Osteoblast (primary cell): ENCODE measurements at regions not wholly inside any gene's neighbourhood (a gene's known extent, or its start where the extent isn't known, plus 50 kb on each side); places are given as distances from the start of the nearest gene placed in this dataset.
"Not testable (repeated sequence)": the region's sequence is repeated elsewhere in the genome, so short reads cannot be mapped to it uniquely, and the experiment has no call there.

Experiments
- DNase-seq: peaks from one replicate; pipeline ENCODE4 v3.0.0; 2011; ENCODE audit warnings: low spot score, mixed read lengths; ENCODE audit not compliant: insufficient read length; ENCODE audit errors: missing footprints
- H2AFZ ChIP-seq: 2 replicates; pipeline ENCODE4 v1.6.0; 2011; ENCODE audit warnings: mild to moderate bottlenecking, low read length
- H3K27ac ChIP-seq: 2 replicates; pipeline ENCODE4 v1.5.1; 2011; ENCODE audit warnings: mild to moderate bottlenecking, low read depth, low read length, moderate library complexity
- H3K27me3 ChIP-seq: 2 replicates; pipeline ENCODE4 v1.6.0; 2012; ENCODE audit warnings: mild to moderate bottlenecking, control low read depth, inconsistent platforms, low read length, moderate library complexity; ENCODE audit not compliant: insufficient read depth
- H3K36me3 ChIP-seq: 2 replicates; pipeline ENCODE4 v1.5.1; 2011; ENCODE audit warnings: mild to moderate bottlenecking, low read length, control low read depth, moderate library complexity; ENCODE audit not compliant: insufficient read depth
- H3K4me1 ChIP-seq: 2 replicates; pipeline ENCODE4 v1.5.1; 2011; ENCODE audit warnings: mild to moderate bottlenecking, low read length, control low read depth, moderate library complexity; ENCODE audit not compliant: insufficient read depth
- H3K4me2 ChIP-seq: 2 replicates; pipeline ENCODE4 v1.6.0; 2011; ENCODE audit warnings: mild to moderate bottlenecking, low read length; ENCODE audit not compliant: insufficient read depth
- H3K4me3 ChIP-seq: fragments of 200-600 bp; sonication (generic); 3 replicates; pipeline ENCODE4 v1.5.1; 2012; ENCODE audit warnings: mild to moderate bottlenecking, low read length, inconsistent platforms; ENCODE audit not compliant: insufficient read depth
- H3K79me2 ChIP-seq: 2 replicates; pipeline ENCODE4 v1.6.0; 2012; ENCODE audit warnings: mild to moderate bottlenecking, low read length, control low read depth, inconsistent platforms; ENCODE audit not compliant: insufficient read depth
- H3K9me3 ChIP-seq: 2 replicates; pipeline ENCODE4 v1.5.1; 2011; ENCODE audit warnings: low read depth, low read length, control low read depth
- H4K20me1 ChIP-seq: 2 replicates; pipeline ENCODE4 v1.6.0; 2012; ENCODE audit warnings: mild to moderate bottlenecking, low read length, control low read depth; ENCODE audit not compliant: insufficient read depth
- CTCF ChIP-seq: IDR thresholded peaks from 2 replicates; pipeline ENCODE4 v1.5.1; 2011; ENCODE audit warnings: mild to moderate bottlenecking, low read depth, low read length, moderate library complexity; ENCODE audit errors: extremely low read depth

DNA sequence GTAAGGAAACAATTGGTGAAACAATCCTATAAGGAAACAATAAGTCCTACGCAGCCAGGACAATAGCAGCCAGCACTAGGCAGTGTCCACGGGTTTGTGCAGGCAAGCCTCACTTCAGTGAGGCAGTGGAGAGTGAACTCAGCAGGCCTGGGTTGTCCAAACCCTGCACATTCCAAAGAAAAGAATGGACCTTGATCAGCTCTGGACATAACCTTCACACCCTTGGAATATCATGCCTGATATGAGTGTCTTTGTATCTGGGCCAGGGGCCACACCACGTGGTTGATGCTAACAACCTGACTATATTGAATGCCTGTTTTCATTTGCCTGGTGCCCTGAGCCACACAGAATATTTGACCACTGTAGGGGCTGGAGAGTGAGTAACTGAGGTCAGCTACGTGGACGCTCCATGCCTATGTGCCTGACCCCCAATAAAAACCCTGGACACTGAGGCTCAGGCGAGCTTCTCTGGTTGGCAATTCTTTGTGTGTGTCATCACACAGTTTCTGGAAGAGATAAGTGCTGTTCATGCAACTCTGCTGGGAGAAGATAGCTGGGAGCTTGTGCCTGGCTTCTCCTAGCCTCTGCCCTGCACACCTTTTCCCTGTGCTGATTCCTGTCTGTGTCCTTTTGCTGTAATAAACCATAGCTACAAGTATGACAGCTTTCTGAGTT is 81.4 kb upstream of the NCOR2 start:
- Histone ChIP-seq H3K4me2 (no peak overlapping the region), H3K4me3 (no peak overlapping the region), H3K79me2 (no peaks in the 10 kb centered on the region), H4K20me1 (no peaks in the 10 kb centered on the region), H3K4me1 (peaks cover 3% of the 10 kb centered on the region), H3K27ac (no peak overlapping the region), H2AFZ (no peak overlapping the region), H3K36me3 (no peaks in the 10 kb centered on the region), H3K9me3 (peaks cover 3% of the 10 kb centered on the region), H3K27me3 (no peaks in the 10 kb centered on the region)
- no peak for DNase-seq
- TF ChIP-seq CTCF: no peak

DNA sequence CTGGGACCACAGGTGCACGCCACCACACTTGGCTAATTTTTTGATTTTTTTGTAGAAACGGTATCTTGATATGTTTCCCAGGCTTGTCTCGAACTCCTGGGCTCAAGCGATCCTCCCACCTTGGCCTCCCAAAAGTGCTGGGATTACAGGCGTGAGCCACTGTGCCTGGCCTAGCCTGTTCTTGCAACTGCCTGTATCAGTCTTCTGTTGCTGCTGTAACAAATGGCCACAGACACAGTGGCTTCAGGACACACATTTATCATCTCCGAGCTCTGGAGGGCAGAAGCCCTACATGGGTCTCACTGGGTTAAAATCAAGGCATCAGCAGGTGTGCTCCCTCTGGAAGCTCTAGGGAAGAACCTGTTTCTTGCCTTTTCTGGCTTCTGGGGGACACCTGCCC is 79.9 kb upstream of the NCOR2 start:
- H2AFZ ChIP-seq: no peak overlapping the region
- DNase-seq: no peak
- peaks cover 3% of the 10 kb centered on the region for H3K9me3 ChIP-seq
- H3K4me1 ChIP-seq: no peaks in the 10 kb centered on the region
- H3K27ac ChIP-seq: no peak overlapping the region
- H3K4me2 ChIP-seq: no peak overlapping the region
- no peaks in the 10 kb centered on the region for H3K27me3 ChIP-seq
- no peaks in the 10 kb centered on the region for H4K20me1 ChIP-seq
- no peaks in the 10 kb centered on the region for H3K36me3 ChIP-seq
- H3K79me2 ChIP-seq: no peaks in the 10 kb centered on the region
- TF ChIP-seq CTCF: no peak
- H3K4me3 ChIP-seq: no peak overlapping the region

- H3K4me3 ChIP-seq: no peak overlapping the region
- H4K20me1 ChIP-seq: no peaks in the 10 kb centered on the region
- H3K36me3 ChIP-seq: no peaks in the 10 kb centered on the region
- H3K27ac ChIP-seq: no peak overlapping the region
- peak overlapping the region; percentile 56 for H2AFZ ChIP-seq
- H3K27me3 ChIP-seq: no peaks in the 10 kb centered on the region
- DNase-seq: no peak
- no peak for TF ChIP-seq CTCF
- H3K9me3 ChIP-seq: peaks cover 3% of the 10 kb centered on the region
- H3K4me2 ChIP-seq: peak overlapping the region; percentile 18
- H3K79me2 ChIP-seq: no peaks in the 10 kb centered on the region
- no peaks in the 10 kb centered on the region for H3K4me1 ChIP-seq
These were observed 79.2 kb upstream of the NCOR2 start for GRCh38 chr12:124646385-124647230.

DNA sequence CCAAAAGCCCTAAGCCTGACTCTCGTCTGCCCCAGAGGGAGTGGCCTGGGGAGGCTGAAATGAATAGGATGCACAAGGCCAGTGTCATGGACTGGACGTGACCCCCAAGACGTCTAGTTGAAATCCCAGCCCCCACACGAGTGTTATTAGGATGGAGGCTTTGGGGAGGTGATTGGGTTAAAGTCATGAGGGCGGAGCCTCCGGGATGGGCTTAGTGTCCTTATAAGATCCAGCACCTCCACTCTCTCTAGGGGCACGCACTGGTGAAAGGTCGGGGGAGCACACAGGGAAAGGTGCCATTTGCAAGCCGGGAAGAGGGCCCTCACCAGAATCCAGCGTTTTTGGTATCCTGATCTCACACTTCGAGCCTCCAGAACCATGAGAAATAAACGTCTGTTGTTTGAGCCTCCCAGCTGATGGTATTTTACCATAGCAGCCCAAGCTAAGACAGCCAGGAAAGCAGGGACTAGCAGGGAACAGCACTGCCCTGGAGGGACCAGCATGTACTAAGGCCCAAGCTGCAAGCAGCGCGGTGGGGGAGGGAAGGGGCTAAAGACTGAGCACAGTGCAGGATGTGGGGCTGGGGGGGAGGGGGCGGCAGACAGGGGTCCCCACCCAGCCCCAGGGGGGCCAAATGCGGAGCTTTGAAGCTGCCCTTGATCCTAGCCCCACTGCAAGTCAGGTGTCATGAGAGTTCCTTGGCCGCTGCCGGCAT is 78.3 kb upstream of the NCOR2 start:
- no peak for TF ChIP-seq CTCF
- no peaks in the 10 kb centered on the region for H3K4me1 ChIP-seq
- no peaks in the 10 kb centered on the region for H3K79me2 ChIP-seq
- no peaks in the 10 kb centered on the region for H4K20me1 ChIP-seq
- no peaks in the 10 kb centered on the region for H3K27me3 ChIP-seq
- H3K4me2 ChIP-seq: no peak overlapping the region
- no peak overlapping the region for H3K4me3 ChIP-seq
- H3K36me3 ChIP-seq: no peaks in the 10 kb centered on the region
- no peak overlapping the region for H3K27ac ChIP-seq
- H3K9me3 ChIP-seq: peaks cover 3% of the 10 kb centered on the region
- DNase-seq: no peak
- no peak overlapping the region for H2AFZ ChIP-seq

GRCh38 chr12:124643768-124644167 is 76.4 kb upstream of the NCOR2 start:
- not testable (repeated sequence) for H3K4me2 ChIP-seq, H3K27ac ChIP-seq, H3K79me2 ChIP-seq, H3K27me3 ChIP-seq, H3K36me3 ChIP-seq, H2AFZ ChIP-seq, H4K20me1 ChIP-seq, H3K4me3 ChIP-seq, H3K4me1 ChIP-seq, H3K9me3 ChIP-seq, DNase-seq
